CD4-positive, alpha-beta T cell treated with Interleukin-6 for 4 hours (primary cell): ENCODE measurements at regions not wholly inside any gene's neighbourhood (a gene's known extent, or its start where the extent isn't known, plus 50 kb on each side); places are given as distances from the start of the nearest gene placed in this dataset.

Experiments
- DNase-seq: peaks from one replicate; pipeline ENCODE4 v3.0.0-alpha.2; 2020; ENCODE audit warnings: mixed read lengths

DNA sequence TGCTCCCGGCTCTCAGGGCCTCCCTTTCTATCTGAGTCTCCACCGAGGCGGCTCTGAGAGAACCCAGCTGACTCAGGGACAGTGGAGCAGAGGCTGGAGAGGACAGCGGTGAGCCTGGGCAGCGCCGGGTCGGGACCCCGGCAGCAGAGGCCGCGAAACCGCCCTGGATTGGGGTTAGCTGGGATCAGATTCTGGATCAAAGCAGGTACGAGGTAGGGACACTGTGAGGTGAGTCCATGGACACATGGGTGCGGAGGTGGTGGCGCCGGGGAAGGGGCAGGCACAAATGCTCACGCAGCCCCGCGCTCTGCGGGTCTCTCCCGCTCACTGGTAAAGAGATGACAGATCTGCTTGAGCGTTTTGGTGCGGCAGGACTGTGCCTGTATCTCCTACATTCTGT, 146.4 kb upstream of the GGTLC1 start:
- DNase-seq: no peak

GRCh38 chr20:24134284-24134683, 145.7 kb upstream of the GGTLC1 start:
- DNase-seq: no peak

- DNase-seq: no peak
These were observed 143.7 kb upstream of the GGTLC1 start for GRCh38 chr20:24132246-24132645.

GRCh38 chr20:24131684-24132083, 143.1 kb upstream of the GGTLC1 start:
- DNase-seq: no peak

- DNase-seq: no peak
These were observed 142.7 kb upstream of the GGTLC1 start for GRCh38 chr20:24131281-24131680.

DNA sequence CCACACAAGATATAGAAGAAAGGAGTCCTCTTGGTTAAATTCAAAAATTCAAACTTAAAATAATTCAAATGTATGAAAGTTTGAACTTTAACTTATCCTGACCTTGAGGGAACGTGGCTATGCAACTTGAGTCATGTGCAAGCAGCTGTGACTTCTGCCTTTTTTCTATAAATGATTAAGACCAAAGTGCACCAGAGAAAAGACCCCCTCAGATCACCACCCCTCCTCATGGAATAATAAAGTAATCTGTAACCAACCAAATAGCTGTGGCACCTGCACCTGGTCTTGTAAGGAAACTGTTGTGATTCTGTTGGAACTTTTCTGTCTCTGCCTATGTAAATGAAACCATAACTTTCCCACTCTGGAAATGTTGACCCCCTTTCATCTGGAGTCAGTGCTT, 141.1 kb upstream of the GGTLC1 start:
- no peak for DNase-seq

DNA sequence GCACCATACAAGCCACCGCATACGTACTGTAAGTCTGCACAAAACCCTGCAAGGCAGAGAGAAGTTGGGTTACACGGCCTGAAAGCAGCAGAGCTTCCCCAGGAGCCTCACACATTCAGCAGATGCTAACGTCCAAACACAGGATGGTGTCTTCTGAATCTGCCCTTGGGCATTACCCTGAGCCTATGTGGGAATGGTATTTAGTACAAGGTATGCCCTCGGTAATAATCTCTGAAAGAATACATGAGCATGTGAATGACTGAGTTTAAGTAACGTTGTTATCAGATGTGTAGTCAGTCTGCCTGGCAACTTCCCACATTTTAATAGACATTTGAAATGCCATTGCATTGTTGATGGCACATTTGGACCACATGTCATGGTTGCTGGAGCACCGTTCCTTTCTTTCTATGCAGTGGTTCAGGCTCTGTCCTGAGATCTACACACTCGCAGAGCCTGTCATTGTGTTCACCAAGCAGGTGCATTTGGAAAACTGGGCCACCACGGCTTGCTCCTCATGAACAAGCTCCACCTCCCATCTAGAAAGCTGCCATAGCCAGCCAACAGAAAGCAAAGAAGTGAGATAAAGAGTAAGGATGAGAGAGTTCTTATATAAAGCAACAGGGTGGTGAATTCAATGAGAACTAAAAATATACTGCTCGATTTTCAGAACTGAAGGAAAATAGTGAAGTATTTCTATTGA, 136.5 kb upstream of the GGTLC1 start:
- DNase-seq: no peak

GRCh38 chr20:24124003-24124402, 135.4 kb upstream of the GGTLC1 start:
- DNase-seq: no peak

DNA sequence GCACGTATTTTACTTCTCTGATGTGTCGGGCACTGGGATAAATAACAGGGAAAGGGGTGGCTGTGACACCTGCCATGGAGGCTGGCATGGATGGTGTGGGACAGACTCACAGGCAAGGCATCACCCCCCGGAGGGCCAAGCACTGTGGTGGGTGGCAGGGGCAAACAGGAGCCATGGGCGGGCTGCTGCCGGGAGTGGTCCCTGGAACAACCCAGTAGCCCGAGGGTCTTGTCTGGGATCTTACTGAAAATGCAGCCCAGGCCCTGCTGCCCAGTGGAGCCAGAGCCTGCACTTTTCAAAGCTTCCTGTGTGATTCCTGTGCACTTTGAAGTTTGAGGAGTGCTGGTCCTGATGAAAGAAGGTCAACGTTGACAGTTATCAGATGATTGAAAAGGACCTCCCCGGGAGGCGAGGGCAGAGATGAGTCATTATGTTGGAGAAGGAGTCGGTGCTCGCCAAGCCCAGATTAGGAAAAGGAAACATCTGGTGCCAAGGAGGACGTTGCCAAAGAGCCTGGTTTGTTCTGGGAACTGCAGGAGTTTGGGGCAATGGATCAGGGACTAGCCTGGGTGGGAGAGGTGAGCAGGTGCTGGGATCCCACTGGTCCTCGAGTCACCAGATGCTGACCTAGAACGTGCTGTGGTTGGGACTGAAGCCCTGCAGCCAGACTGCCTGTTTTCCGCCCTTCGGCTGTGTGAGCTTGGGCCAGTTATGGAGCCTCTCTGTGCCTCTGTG, 130.0 kb upstream of the GGTLC1 start:
- DNase-seq: no peak

GRCh38 chr20:24118034-24118433, 129.5 kb upstream of the GGTLC1 start:
- DNase-seq: no peak

DNA sequence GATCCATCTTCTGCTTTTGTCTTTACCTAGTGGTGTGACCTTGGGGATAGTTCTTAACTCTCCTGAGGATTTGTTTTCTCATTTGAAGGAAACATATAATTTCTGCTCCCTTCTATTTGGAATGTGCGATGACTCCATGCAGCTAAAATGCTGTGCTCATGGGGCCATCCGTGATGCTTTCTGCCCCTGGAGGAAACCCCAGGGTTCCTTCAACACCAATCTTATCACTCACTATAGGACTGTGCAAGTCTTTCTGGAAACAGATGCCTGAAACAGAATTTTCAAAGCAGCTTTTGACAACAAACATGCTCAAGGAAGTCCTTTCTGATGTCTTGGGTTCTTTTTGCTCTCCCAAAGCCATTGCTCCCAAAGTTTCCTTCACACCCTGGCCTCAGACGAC, 128.8 kb upstream of the GGTLC1 start:
- no peak for DNase-seq

- no peak for DNase-seq
These were observed 128.0 kb upstream of the GGTLC1 start for GRCh38 chr20:24116611-24117010.

- DNase-seq: no peak
These were observed 123.8 kb upstream of the GGTLC1 start for GRCh38 chr20:24112360-24112759.

DNA sequence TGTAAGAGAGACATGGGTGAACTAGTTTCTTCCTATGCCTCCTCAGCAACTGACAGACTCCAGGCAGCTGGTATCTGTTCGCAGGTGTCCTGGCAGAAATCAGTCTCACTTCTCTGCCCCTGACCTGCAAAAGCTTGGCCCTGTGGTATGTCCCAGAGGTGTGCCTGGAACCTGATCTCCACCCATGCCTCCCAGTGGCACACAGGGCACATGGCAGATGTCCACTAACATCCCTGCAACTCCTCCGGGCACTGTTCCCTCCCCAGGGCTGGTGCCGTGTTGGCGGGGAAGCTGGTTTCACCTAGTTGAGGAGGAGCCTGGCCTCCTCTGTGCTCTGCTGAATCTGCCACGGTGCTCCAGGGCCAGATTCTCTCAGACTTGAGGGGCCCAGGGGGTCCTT, 123.3 kb upstream of the GGTLC1 start:
- DNase-seq: no peak

DNA sequence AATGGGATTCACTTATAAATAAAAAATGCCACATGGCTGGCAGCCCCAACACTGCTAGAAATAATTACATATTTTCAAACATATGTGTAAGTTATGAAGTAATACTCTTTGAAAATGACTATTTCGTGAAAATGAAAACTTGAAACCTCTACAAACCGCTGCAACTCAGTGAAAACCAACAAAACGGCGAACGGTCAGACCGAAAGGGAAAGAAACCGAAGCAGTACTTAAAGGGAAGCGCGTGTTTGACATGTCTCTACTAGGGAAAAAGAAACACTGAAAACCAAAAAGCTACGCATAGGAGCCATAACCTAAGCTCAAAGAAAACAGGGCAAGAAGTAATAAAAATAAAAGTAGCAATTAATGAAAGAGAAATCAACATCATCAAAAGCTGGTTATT, 121.0 kb upstream of the GGTLC1 start:
- DNase-seq: no peak

- peak; percentile 12 for DNase-seq
These were observed 120.4 kb upstream of the GGTLC1 start for GRCh38 chr20:24109008-24109407.

- no peak for DNase-seq
These were observed 120.0 kb upstream of the GGTLC1 start for GRCh38 chr20:24108581-24108980.

- DNase-seq: no peak
These were observed 118.3 kb upstream of the GGTLC1 start for GRCh38 chr20:24106801-24107445.

- DNase-seq: no peak
These were observed 117.7 kb upstream of the GGTLC1 start for GRCh38 chr20:24106150-24106800.

GRCh38 chr20:24102749-24103333, 114.3 kb upstream of the GGTLC1 start:
- no peak for DNase-seq

DNA sequence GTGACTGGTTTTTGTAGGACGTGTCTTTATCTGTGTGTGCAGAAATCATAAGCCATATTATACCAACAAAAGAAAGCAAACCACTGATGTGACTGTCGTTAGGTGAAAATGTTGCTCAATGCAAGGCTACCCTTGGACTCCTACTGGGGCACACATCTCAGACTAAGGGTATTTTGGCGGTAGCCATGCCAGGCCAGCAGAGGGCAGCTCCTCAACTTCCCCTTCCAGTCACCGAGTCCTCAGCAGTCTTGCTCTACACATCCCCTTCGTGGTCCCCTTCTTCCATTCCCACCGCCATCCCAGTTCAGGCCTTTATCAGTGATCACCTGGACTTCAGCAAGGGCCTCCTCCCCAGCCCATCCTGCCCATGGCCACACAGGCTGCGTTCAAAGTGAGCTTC, 113.7 kb upstream of the GGTLC1 start:
- peak; percentile 19 for DNase-seq

GRCh38 chr20:24100370-24101011, 111.9 kb upstream of the GGTLC1 start:
- peak; percentile 70 for DNase-seq

DNA sequence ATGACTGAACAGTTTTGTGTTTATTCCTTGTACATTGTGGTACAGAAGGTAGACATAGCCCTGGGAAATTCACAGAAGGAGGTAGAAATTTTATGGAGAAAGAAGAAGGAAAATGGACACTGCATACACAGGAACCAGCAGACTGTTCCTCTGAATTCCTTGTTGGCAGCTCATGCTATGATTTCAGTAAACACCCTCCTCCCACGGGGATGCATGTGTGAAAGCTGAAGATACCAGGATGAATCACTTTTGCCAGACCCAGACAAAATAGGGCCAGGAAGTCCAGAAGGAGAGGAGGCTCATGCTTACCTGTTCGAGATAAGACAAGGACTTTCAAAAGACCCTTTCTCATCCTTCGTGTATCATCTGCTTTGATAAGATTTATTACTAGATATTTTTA, 110.3 kb upstream of the GGTLC1 start:
- DNase-seq: no peak
